HEK293T (cell line): ENCODE measurements at regions not wholly inside any gene's neighbourhood (a gene's known extent, or its start where the extent isn't known, plus 50 kb on each side); places are given as distances from the start of the nearest gene placed in this dataset.

Experiments
- ARNT ChIP-seq: fragments of 450-650 bp; IDR thresholded peaks from 2 replicates; pipeline ENCODE4 v1.6.1; 2017; ENCODE audit warnings: mild to moderate bottlenecking
- BHLHE40 ChIP-seq: fragments of 450-650 bp; IDR thresholded peaks from 2 replicates; pipeline ENCODE4 v1.6.1; 2016; ENCODE audit warnings: mild to moderate bottlenecking, moderate library complexity, borderline replicate concordance
- FOXA1 ChIP-seq: fragments of 450-650 bp; IDR thresholded peaks from 2 replicates; pipeline ENCODE4 v1.6.1; 2016; ENCODE audit warnings: mild to moderate bottlenecking
- FOXK2 ChIP-seq: fragments of 450-650 bp; IDR thresholded peaks from 2 replicates; pipeline ENCODE4 v1.6.1; 2016; ENCODE audit warnings: mild to moderate bottlenecking
- FOXM1 ChIP-seq: fragments of 450-650 bp; IDR thresholded peaks from 2 replicates; pipeline ENCODE4 v1.6.1; 2017; ENCODE audit warnings: mild to moderate bottlenecking, borderline replicate concordance
- HDGF ChIP-seq: fragments of 450-650 bp; IDR thresholded peaks from 2 replicates; pipeline ENCODE4 v1.6.1; 2017; ENCODE audit warnings: antibody characterized with exemption, borderline replicate concordance
- L3MBTL2 ChIP-seq: fragments of 450-650 bp; conservative IDR thresholded peaks from 2 replicates; pipeline ENCODE4 v1.6.1; 2016; ENCODE audit warnings: mild to moderate bottlenecking
- LEF1 ChIP-seq: fragments of 450-650 bp; IDR thresholded peaks from 2 replicates; pipeline ENCODE4 v1.6.1; 2017; ENCODE audit warnings: mild to moderate bottlenecking, borderline replicate concordance
- NFRKB ChIP-seq: fragments of 450-650 bp; IDR thresholded peaks from 2 replicates; pipeline ENCODE4 v1.6.1; 2016; ENCODE audit warnings: mild to moderate bottlenecking, moderate library complexity
- SP1 ChIP-seq: fragments of 450-650 bp; IDR thresholded peaks from 2 replicates; pipeline ENCODE4 v1.6.1; 2017
- SUZ12 ChIP-seq: fragments of 450-650 bp; IDR thresholded peaks from 2 replicates; pipeline ENCODE4 v1.6.1; 2016; ENCODE audit warnings: mild to moderate bottlenecking
- TARDBP ChIP-seq: fragments of 450-650 bp; IDR thresholded peaks from 2 replicates; pipeline ENCODE4 v1.6.1; 2016
- ZNF384 ChIP-seq: fragments of 450-650 bp; IDR thresholded peaks from 2 replicates; pipeline ENCODE4 v1.6.1; 2016
- TF ChIP-seq, protein P1 (sequence below): fragments of 450-650 bp; IDR thresholded peaks from 2 replicates; pipeline ENCODE4 v1.6.1; 2016

DNA sequence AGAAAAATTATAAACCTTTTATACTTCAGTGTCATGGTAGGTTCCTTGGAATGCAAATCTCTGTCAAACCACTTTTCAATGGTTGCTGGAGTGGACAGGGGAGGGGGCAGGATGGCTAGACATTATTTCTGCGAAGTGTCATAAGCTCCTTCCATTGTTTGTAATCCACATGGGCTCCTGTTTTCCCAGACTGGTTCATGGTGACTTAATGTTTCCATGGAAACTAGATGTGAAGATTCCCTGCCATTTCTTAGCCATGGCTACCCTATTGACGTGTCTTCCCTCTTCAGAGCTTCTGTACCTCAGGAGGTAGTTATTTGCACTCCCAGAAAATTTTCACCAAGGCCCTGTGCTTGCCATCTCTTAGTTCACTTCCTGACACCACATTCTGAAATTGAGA is 95.3 kb downstream of the UFM1 start:
- TF ChIP-seq NFRKB = no peak
- TF ChIP-seq BHLHE40 = no peak
- TF ChIP-seq ARNT = no peak
- TF ChIP-seq, protein P1, sequence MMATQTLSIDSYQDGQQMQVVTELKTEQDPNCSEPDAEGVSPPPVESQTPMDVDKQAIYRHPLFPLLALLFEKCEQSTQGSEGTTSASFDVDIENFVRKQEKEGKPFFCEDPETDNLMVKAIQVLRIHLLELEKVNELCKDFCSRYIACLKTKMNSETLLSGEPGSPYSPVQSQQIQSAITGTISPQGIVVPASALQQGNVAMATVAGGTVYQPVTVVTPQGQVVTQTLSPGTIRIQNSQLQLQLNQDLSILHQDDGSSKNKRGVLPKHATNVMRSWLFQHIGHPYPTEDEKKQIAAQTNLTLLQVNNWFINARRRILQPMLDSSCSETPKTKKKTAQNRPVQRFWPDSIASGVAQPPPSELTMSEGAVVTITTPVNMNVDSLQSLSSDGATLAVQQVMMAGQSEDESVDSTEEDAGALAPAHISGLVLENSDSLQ = no peak
- no peak for TF ChIP-seq SUZ12
- no peak for TF ChIP-seq L3MBTL2
- no peak for TF ChIP-seq HDGF
- TF ChIP-seq SP1 = no peak
- TF ChIP-seq FOXM1 = no peak
- no peak for TF ChIP-seq FOXA1
- no peak for TF ChIP-seq FOXK2
- no peak for TF ChIP-seq TARDBP
- TF ChIP-seq ZNF384 = no peak
- TF ChIP-seq LEF1 = no peak
